ENCODE measurements at regions not wholly inside any gene's neighbourhood (a gene's known extent, or its start where the extent isn't known, plus 50 kb on each side); places are given as distances from the start of the nearest gene placed in this dataset.

DNA sequence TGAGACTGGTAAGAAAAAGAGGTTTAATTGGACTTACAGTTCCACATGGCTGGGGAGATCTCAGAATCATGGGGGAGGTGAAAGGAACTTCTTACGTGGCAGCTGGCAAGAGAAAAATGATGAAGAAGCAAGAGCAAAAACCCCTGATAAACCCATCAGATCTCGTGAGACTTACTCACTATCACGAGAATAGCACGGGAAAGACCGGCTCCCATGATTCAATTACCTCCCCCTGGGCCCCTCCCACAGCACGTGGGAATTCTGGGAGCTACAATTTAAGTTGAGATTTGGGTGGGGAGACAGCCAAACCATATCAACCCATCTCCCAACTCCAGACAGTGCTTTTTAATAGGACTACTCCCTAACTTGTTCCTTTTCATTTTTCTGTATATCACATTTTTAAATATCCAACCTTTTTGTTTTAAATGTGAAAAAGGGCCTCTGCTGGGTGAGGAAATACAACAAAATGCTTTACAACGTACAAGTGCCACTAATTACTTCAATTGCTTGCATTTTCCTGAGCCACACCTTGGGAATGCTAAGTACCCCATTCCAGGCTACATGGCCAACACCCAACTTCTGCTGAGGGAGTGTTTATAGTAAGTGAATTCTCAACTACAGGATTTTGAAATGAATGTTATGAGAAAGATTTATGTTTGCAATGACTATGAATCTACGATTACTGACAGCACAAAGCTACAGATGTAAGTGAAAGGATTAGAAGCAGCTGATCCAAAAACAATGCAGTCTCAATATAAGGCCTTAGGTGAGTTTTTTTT is 294.1 kb upstream of the CD180 start:
- no peak for DNase-seq

GRCh38 chr5:67488885-67489284 is 292.3 kb upstream of the CD180 start:
- no peak for DNase-seq

- no peak for DNase-seq
These were observed 291.3 kb upstream of the CD180 start for GRCh38 chr5:67487862-67488261.

GRCh38 chr5:67483453-67484030 is 286.9 kb upstream of the CD180 start:
- no peak for DNase-seq

DNA sequence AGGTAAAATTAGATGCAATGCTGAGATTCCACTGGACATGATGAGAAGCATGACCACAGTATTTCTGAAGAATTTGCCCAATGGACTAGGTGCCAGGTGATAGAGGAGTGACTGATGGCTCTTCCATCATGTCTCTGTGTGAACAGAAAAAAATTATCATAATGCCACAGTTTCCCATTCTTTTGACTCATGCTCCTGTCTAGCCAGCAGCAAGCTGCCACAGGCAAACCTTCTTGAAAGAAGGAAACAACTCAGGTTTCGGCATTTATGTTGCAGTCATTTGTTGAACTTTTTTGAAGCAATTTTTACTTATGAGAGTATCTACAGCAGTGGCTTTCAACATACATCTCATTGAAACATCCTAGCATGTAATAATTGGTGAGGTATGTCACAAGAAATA is 284.8 kb upstream of the CD180 start:
- no peak for DNase-seq

DNA sequence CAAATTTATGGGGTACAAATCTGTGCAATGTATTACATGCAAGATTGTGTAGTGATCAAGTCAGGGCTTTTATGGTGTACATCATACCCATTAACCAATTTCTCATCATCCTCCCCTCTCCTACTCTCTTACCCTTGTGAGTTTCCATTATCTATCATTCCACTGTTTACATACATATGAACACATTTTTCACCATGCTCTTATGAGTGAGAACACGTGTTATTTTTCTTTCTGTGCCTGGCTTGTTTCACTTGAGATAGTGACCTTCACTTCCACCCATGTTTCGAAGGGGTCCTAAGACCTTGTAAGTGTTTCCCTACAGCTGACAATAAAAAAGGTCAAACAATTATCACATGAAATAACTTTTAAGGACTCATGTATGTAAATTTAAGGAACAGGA is 281.7 kb upstream of the CD180 start:
- DNase-seq: no peak

GRCh38 chr5:67476995-67477394 is 280.4 kb upstream of the CD180 start:
- DNase-seq: no peak

DNA sequence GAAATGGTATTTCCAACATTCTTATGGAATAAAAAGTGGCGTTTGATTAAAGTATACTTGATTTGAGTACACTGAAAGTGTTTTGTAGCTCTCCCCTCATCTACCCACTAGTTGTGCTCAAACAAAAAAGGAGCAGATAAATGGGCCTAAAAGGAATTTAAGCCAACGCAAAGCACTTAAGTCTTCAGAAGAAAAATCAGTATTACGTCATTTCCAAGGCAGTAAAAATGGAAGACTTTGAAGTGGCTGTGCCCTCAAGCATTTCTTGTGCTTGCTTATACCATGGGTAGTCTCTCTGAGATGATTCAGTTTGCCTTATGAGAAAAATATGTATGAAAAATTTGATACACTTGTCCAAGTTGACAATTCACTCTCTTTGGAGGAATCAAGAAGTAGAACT is 279.9 kb upstream of the CD180 start:
- DNase-seq: no peak

GRCh38 chr5:67475489-67475888 is 278.9 kb upstream of the CD180 start:
- no peak for DNase-seq

DNA sequence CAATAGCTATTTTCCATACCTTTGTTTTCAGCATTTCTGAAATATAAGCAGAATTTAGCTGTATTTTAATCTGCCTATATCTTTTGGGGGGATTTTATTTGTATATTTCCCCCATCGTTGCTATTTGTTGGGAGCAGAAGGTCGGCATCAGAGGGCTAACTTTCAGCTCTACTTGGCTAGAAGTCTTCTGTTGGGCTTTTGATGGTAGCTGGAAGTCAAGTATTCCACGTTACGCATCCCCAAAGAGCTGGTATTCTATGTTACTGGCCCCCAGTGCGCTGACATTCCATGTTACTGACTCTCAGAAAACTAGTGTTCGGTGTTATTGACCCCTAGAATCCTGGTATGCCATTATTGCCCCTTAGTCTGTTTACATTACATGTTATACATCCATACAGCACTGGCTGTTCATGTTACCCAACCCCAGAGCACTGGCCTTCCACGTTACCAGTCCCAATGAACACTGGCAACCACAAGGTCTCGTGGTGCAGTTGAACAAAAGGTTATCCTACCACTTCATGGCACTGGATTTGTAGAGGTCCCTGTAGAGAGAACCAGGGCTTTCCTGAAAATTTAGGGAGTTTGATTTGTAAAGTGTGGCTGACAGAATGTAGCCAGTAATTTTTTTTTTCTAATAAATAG is 278.1 kb upstream of the CD180 start:
- DNase-seq: no peak

GRCh38 chr5:67467110-67467509 is 270.5 kb upstream of the CD180 start:
- DNase-seq: no peak

- DNase-seq: no peak
These were observed 269.1 kb upstream of the CD180 start for GRCh38 chr5:67465537-67466207.

DNA sequence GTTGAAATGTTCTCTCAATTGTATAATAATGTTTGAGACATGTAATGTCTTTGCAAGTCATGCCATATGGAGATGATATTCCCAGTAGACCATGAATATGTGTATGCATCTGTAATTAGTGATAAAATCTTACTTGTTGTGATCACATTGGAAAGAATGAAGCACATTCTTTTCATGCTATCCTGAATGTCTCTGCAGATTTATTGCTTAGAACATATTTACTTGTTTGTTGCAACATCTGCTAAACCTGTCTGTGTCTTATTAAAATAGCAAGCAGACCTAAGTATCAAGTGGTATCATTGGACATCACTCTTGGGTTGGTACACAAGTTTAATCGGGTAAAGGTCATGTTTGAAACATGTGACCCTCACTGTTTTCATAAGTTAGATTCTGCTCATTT is 265.5 kb upstream of the CD180 start:
- no peak for DNase-seq

DNA sequence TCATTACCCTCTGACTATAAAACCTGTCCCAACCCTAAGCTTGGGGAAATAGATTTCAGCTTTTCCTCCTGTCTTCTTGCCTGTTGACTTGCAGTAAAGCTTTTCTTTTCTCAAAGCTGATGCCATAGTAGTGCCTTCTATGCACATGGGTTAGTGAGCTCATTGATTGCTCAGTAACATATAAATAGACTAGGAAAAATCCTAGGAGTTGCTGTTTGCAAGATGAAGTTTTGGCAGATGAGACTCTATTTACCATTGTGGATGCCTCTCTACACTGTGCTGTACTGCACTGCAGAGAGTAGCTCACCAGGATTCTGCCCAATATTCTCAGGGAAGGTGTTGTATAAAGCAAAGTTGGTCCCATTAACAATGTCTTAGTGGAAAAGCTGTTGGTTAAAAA is 262.7 kb upstream of the CD180 start:
- no peak for DNase-seq

- no peak for DNase-seq
These were observed 259.4 kb upstream of the CD180 start for GRCh38 chr5:67455970-67456369.

DNA sequence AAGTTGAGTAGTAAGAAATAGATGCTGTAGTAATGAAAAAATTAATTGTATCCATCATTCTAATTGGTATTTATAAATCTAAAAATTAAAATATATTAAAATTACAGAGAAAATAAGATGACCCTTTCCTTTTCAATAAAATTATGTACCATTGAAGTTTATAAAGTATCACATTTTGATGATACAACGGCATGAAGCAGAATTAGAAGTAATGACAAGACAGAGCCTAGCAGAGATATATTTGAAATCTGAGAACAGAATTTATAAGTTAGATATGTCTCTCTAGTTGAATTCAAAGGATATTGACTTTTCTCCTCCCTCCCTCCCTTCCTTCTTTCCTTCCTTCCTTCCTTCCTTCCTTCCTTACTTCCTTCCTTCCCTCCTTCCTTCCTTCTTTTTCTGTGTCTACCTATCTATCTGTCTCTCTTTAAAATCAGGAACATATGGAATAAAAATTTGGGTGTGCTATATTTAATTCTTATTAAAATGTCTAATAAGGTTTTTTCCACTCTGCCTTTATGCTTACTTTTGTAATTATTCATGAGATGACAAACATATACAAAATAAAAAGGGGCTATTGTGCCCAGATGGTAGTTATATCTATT is 258.5 kb upstream of the CD180 start:
- no peak for DNase-seq

DNA sequence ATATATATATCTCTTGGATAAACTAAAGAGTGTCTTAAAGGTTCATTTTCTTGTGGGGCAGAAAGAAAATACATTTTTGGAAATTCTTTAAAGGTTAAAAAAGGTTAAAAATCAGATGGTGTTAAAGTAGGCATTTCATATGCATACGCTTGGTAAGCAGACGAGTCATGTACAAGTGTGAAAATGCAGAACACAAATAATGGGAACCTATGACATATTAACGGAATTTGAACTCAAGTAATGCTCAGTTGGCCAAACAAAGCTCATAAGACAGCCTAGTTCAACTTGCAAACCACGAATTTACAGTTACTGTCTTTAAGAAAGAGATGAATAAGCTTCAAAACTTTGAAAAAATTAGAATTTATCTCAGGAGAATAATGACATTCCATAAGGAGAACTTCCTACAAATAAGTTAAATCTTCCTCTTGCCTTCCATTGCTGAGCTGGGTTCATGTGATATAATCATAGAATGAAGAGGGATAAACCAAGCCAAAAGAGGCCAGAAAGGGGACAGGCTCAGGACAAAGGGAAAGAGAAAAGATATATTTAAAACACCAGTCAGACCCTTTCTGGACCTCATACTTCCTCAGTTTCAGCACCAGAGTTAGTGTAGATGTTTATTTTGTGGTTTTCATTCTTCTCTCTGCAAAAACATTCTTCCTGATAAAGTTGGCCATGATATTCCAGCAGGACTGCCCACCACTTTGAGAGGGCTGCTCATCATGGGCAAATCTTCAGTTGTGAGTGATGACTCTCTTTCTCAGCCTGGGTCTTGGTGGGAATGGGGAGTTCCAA is 256.7 kb upstream of the CD180 start:
- no peak for DNase-seq

GRCh38 chr5:67451640-67452279 is 255.2 kb upstream of the CD180 start:
- DNase-seq: no peak

DNA sequence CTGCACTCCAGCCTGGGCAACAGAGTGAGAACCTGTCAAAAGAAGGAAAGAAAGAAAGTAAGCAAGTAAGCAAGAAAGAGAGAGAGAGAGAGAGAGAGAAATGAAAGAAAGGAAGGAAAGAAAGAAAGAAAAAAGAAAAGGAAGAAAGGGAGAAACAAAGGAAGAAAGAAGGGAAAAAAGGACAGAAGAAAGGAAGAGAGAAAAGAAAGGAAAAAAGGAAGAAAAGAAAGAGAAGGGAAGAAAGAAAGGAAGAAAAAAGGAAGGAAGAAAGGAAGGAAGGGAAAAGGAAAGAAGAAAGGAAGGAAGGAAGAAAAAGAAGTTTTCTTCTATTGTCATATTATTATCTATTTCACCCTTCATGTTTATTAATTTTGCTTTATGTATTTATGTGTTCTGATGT is 251.1 kb upstream of the CD180 start:
- no peak for DNase-seq

DNA sequence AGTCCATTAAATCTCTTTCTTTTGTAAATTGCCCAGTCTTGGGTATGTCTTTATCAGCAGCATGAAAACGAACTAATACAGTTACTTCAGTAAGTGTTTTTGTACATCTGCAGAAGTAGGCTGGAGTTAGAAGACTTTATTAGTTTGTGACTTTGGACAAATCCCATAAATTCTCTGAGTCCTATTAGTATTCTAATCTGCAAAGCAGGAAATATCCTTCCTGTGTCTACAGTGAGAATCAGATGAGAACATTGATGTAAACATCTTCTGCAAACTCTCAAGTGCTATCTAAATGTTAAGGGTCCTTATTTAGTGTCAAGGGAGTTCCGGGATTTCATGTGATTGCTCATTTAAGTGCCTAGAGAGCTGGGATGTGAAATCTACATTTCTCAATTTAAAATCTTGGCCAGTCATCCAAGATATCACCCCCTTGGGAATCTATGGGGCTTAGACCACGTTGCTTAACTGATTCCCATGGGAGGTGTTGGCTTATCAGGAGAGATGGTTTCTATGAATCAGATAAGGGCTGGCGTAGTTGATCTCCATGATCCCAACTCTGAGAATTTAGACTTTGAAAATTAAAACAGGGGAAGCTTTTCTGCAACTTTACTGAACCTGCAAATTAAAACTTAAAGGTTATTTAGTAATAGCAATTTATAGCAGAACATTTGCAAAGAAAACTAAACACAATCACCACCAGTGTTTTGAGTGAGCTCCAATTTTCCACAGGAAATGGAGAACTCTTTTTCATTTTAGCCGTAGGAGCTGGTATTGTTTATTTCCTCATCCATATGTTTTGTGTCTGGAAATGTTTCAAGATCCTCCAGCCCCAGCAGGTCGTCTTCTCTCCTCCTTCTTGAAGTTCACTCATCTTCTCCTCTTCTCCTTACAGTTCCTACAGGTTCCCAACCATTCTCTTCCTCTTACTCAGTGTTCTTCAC is 241.6 kb upstream of the CD180 start:
- DNase-seq: no peak

DNA sequence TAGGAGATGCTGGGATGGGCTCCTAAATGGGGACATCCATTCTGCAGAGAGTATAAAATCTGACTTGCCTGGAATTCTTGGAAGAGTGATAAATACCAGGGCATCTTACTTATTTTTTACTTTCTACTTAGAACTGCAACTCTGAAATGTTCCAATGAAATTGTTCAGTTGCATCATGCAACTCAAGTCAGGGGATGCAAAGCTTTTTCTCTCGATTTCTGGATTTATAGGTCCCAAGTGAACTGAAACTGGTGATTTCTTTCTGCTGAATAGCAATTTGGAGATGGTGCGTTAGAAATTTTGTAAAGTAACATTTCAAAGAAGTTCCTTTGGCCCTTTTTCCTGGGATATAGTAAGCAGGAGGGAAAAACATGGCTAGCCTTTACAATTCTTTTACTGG is 238.4 kb upstream of the CD180 start:
- DNase-seq: no peak
